ENCODE measurements at regions not wholly inside any gene's neighbourhood (a gene's known extent, or its start where the extent isn't known, plus 50 kb on each side); places are given as distances from the start of the nearest gene placed in this dataset.

DNA sequence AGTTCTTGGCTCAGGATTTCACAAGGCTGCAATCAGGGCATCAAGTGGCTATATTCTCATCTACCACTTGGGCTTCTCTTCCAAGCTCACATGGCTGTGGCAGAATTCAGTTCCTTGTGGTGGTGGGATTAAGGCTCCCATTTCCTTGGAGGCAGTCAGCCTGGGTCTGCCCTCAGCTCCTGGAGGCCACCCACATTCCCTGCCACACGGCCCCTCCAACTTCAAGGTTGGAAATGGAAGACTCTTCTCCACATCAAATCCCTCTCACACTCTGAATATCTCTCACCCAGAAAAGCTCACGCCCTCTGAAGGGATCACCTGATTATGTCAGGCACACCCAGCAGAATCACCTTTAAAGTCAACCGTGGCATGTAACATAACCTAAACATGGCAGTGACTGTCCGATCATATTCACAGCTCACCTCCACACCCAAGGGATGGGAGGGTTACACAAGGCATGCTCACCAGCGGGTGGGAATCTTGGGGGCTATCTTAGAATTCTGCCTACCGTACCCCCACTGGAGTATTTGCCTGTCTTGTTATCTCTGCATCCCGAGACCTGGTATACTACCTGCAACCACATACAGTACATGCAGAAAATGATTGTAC, 256.2 kb upstream of the KLHL29 start:
- Histone ChIP-seq H2BK12ac (ENCODE audit: low read length) (no peak overlapping the region), H2AFZ (ENCODE audit: low read length) (no peak overlapping the region), H3K9ac (ENCODE audit: low read depth, low read length, poor library complexity) (no peak overlapping the region), H2BK5ac (ENCODE audit: low read length) (no peak overlapping the region), H3K14ac (ENCODE audit: low read length) (peak overlapping the region; percentile 22), H3K4me3 (ENCODE audit: low read length in 2 of 2) (no peak overlapping the region), H2BK120ac (ENCODE audit: low read depth, low read length) (no peak overlapping the region), H2AK5ac (ENCODE audit: low read depth, low read length) (no peak overlapping the region), H3K27me3 (ENCODE audit: control insufficient read depth in 3 of 3, insufficient read depth in 3 of 3, low read depth in 1 of 3, low read length in 3 of 3) (no peaks in the 10 kb centered on the region), H4K91ac (ENCODE audit: low read depth, low read length, poor library complexity) (no peak overlapping the region), H3K23ac (ENCODE audit: low read depth, low read length, poor library complexity) (no peak overlapping the region), H3K36me3 (replicated peaks in 1 of 2; ENCODE audit: control insufficient read depth in 2 of 2, insufficient read depth in 2 of 2, low read length in 2 of 2) (no peaks in the 10 kb centered on the region), H3K4ac (ENCODE audit: low read length) (no peak overlapping the region), H2BK15ac (ENCODE audit: low read length) (no peak overlapping the region), H3K27ac (replicated peaks; ENCODE audit: low read length) (no peak overlapping the region), H3K4me1 (ENCODE audit: control insufficient read depth in 2 of 2, insufficient read depth in 1 of 2, low read depth in 1 of 2, low read length in 2 of 2) (peaks cover 0 to 2% of the 10 kb centered on the region in 2 donors), H4K8ac (ENCODE audit: low read depth, low read length) (no peak overlapping the region), H3K9me3 (replicated peaks in 1 of 2; ENCODE audit: control insufficient read depth in 2 of 2, insufficient read depth in 1 of 2, low read depth in 1 of 2, low read length in 2 of 2) (peaks cover 0 to 9% of the 10 kb centered on the region in 2 donors), H3K79me1 (ENCODE audit: low read depth, low read length) (no peaks in the 10 kb centered on the region), H3K18ac (ENCODE audit: low read length) (no peak overlapping the region), H3K4me2 (ENCODE audit: insufficient read depth, low read length, poor library complexity, severe bottlenecking) (no peak overlapping the region)
- DNase-seq (ENCODE audit: low spot score) = no peak
- WGBS, 2 donors (ENCODE audit: extremely low coverage in 2 of 2, insufficient read length in 2 of 2, insufficient replicate concordance in 1 of 2) = no CpG with 5 or more reads among the region's 7 CpGs

DNA sequence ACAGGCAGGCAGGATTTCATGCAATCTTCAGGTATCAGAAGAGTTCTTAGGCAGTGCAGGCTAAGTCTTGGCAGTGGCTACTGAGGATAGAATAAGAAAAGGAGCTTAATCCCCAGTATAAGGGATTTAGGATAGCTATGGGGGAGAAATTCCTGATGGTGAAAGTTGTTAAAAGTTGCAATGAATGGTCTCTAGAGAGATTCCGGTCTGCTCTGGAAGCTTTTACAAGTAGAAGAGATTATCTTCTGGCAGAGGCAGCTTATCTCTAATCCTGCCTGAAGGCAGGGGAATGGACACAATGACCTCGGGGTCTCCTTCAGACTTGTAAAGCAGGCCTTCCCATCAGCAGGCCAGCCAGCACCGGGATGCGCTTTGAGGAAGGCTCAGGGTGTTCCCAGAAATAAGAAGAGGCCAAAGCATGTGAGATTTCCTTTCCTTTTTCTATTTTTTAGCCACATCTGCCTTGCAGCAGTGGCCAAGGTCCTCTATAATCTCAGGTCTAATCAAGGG, 253.9 kb upstream of the KLHL29 start:
- Histone ChIP-seq H3K4me2 (ENCODE audit: insufficient read depth, low read length, poor library complexity, severe bottlenecking) (no peak overlapping the region), H3K23ac (ENCODE audit: low read depth, low read length, poor library complexity) (no peak overlapping the region), H3K27ac (replicated peaks; ENCODE audit: low read length) (no peak overlapping the region), H3K79me1 (ENCODE audit: low read depth, low read length) (no peaks in the 10 kb centered on the region), H3K4me1 (ENCODE audit: control insufficient read depth in 2 of 2, insufficient read depth in 1 of 2, low read depth in 1 of 2, low read length in 2 of 2) (peaks cover 0 to 5% of the 10 kb centered on the region in 2 donors), H3K4me3 (ENCODE audit: low read length in 2 of 2) (no peak overlapping the region), H3K9me3 (replicated peaks in 1 of 2; ENCODE audit: control insufficient read depth in 2 of 2, insufficient read depth in 1 of 2, low read depth in 1 of 2, low read length in 2 of 2) (peaks cover 0 to 9% of the 10 kb centered on the region in 2 donors), H2BK5ac (ENCODE audit: low read length) (no peak overlapping the region), H3K18ac (ENCODE audit: low read length) (no peak overlapping the region), H3K27me3 (ENCODE audit: control insufficient read depth in 3 of 3, insufficient read depth in 3 of 3, low read depth in 1 of 3, low read length in 3 of 3) (no peaks in the 10 kb centered on the region), H3K4ac (ENCODE audit: low read length) (no peak overlapping the region), H4K8ac (ENCODE audit: low read depth, low read length) (no peak overlapping the region), H2BK15ac (ENCODE audit: low read length) (no peak overlapping the region), H3K9ac (ENCODE audit: low read depth, low read length, poor library complexity) (no peak overlapping the region), H3K14ac (ENCODE audit: low read length) (no peak overlapping the region), H2AFZ (ENCODE audit: low read length) (no peak overlapping the region), H3K36me3 (replicated peaks in 1 of 2; ENCODE audit: control insufficient read depth in 2 of 2, insufficient read depth in 2 of 2, low read length in 2 of 2) (no peaks in the 10 kb centered on the region), H2AK5ac (ENCODE audit: low read depth, low read length) (no peak overlapping the region), H2BK120ac (ENCODE audit: low read depth, low read length) (no peak overlapping the region), H2BK12ac (ENCODE audit: low read length) (no peak overlapping the region), H4K91ac (ENCODE audit: low read depth, low read length, poor library complexity) (no peak overlapping the region)
- DNase-seq (ENCODE audit: low spot score) = no peak
- no CpG with 5 or more reads among the region's 4 CpGs for WGBS, 2 donors (ENCODE audit: extremely low coverage in 2 of 2, insufficient read length in 2 of 2, insufficient replicate concordance in 1 of 2)

DNA sequence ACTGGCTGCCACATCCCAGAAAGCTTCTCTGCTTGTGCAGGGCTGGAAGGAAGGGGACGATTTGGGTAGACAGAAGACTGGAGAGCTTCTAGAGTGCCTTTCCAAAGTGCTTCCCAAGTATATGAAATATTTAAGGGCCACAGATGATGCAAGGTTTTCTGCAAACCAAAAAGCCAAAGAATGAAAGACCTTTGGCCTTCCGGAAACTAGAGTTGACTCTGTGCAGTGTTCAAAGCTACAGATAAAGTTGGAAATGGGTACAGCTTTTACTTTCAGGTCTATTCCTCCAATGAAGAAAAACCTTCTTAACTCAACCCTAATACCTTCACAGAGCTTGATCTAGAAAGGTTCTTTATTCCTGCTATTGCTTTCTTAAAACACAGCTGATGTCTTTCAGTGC, 253.0 kb upstream of the KLHL29 start:
- Histone ChIP-seq H3K27me3 (ENCODE audit: control insufficient read depth in 3 of 3, insufficient read depth in 3 of 3, low read depth in 1 of 3, low read length in 3 of 3) (no peaks in the 10 kb centered on the region), H2BK12ac (ENCODE audit: low read length) (no peak overlapping the region), H4K8ac (ENCODE audit: low read depth, low read length) (no peak overlapping the region), H2AK5ac (ENCODE audit: low read depth, low read length) (no peak overlapping the region), H3K4ac (ENCODE audit: low read length) (no peak overlapping the region), H4K91ac (ENCODE audit: low read depth, low read length, poor library complexity) (no peak overlapping the region), H3K4me3 (ENCODE audit: low read length in 2 of 2) (no peak overlapping the region), H3K18ac (ENCODE audit: low read length) (no peak overlapping the region), H3K36me3 (replicated peaks in 1 of 2; ENCODE audit: control insufficient read depth in 2 of 2, insufficient read depth in 2 of 2, low read length in 2 of 2) (no peaks in the 10 kb centered on the region), H3K79me1 (ENCODE audit: low read depth, low read length) (no peaks in the 10 kb centered on the region), H3K9ac (ENCODE audit: low read depth, low read length, poor library complexity) (no peak overlapping the region), H3K23ac (ENCODE audit: low read depth, low read length, poor library complexity) (no peak overlapping the region), H3K4me2 (ENCODE audit: insufficient read depth, low read length, poor library complexity, severe bottlenecking) (no peak overlapping the region), H3K14ac (ENCODE audit: low read length) (no peak overlapping the region), H3K4me1 (ENCODE audit: control insufficient read depth in 2 of 2, insufficient read depth in 1 of 2, low read depth in 1 of 2, low read length in 2 of 2) (peaks cover 0 to 5% of the 10 kb centered on the region in 2 donors), H2BK120ac (ENCODE audit: low read depth, low read length) (no peak overlapping the region), H2AFZ (ENCODE audit: low read length) (no peak overlapping the region), H3K27ac (replicated peaks; ENCODE audit: low read length) (no peak overlapping the region), H3K9me3 (replicated peaks in 1 of 2; ENCODE audit: control insufficient read depth in 2 of 2, insufficient read depth in 1 of 2, low read depth in 1 of 2, low read length in 2 of 2) (peaks cover 0 to 9% of the 10 kb centered on the region in 2 donors), H2BK15ac (ENCODE audit: low read length) (no peak overlapping the region), H2BK5ac (ENCODE audit: low read length) (no peak overlapping the region)
- DNase-seq (ENCODE audit: low spot score) = no peak
- no CpG with 5 or more reads among the region's 2 CpGs for WGBS, 2 donors (ENCODE audit: extremely low coverage in 2 of 2, insufficient read length in 2 of 2, insufficient replicate concordance in 1 of 2)

DNA sequence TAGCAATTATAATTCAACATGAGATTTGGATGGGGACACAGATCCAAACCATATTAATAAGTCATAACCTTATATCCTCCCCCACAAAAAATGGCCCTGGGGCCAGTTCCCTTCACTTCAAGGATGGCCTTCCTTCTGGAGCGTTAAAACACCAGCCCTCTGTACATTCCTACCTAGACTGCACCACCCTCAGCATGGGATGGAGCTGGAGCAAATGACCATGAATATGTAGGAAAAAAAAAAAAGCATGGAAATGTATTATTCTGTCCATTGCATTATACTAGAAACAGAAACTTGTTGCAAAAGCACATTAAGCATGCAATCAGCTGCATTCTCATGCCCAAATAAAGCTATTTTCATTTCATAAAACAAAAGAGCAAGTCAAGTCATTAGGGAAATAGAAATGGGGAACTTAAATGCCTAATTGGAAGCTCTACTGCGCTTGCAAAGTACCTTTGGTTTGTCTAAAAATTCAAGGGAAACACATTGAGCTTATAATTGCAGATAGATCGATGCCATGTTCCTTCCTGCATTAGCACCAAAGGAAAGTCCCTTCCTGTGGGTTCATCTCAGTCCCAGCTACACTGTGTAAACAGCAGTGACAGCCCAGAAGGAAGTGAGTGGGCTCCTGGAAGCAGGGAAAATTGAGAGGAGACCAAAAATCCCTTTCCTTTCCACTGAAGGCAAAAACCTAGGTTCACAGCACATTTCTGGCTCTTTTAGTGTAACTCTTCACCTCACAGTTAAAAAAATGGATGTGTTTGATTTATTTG, 252.0 kb upstream of the KLHL29 start:
- Histone ChIP-seq H3K79me1 (ENCODE audit: low read depth, low read length) (no peaks in the 10 kb centered on the region), H2BK15ac (ENCODE audit: low read length) (no peak overlapping the region), H3K23ac (ENCODE audit: low read depth, low read length, poor library complexity) (no peak overlapping the region), H3K4ac (ENCODE audit: low read length) (no peak overlapping the region), H2AK5ac (ENCODE audit: low read depth, low read length) (no peak overlapping the region), H2AFZ (ENCODE audit: low read length) (no peak overlapping the region), H3K27ac (replicated peaks; ENCODE audit: low read length) (no peak overlapping the region), H2BK5ac (ENCODE audit: low read length) (no peak overlapping the region), H3K9ac (ENCODE audit: low read depth, low read length, poor library complexity) (no peak overlapping the region), H3K14ac (ENCODE audit: low read length) (no peak overlapping the region), H4K8ac (ENCODE audit: low read depth, low read length) (no peak overlapping the region), H3K4me2 (ENCODE audit: insufficient read depth, low read length, poor library complexity, severe bottlenecking) (no peak overlapping the region), H3K9me3 (replicated peaks in 1 of 2; ENCODE audit: control insufficient read depth in 2 of 2, insufficient read depth in 1 of 2, low read depth in 1 of 2, low read length in 2 of 2) (peaks cover 0 to 9% of the 10 kb centered on the region in 2 donors), H2BK12ac (ENCODE audit: low read length) (no peak overlapping the region), H3K4me1 (ENCODE audit: control insufficient read depth in 2 of 2, insufficient read depth in 1 of 2, low read depth in 1 of 2, low read length in 2 of 2) (peaks cover 0 to 5% of the 10 kb centered on the region in 2 donors), H3K4me3 (ENCODE audit: low read length in 2 of 2) (no peak overlapping the region), H3K36me3 (replicated peaks in 1 of 2; ENCODE audit: control insufficient read depth in 2 of 2, insufficient read depth in 2 of 2, low read length in 2 of 2) (no peaks in the 10 kb centered on the region), H4K91ac (ENCODE audit: low read depth, low read length, poor library complexity) (no peak overlapping the region), H2BK120ac (ENCODE audit: low read depth, low read length) (no peak overlapping the region), H3K18ac (ENCODE audit: low read length) (no peak overlapping the region), H3K27me3 (ENCODE audit: control insufficient read depth in 3 of 3, insufficient read depth in 3 of 3, low read depth in 1 of 3, low read length in 3 of 3) (no peaks in the 10 kb centered on the region)
- DNase-seq (ENCODE audit: low spot score) = no peak
- no CpG with 5 or more reads among the region's 3 CpGs for WGBS, 2 donors (ENCODE audit: extremely low coverage in 2 of 2, insufficient read length in 2 of 2, insufficient replicate concordance in 1 of 2)
